ENCODE measurements at regions not wholly inside any gene's neighbourhood (a gene's known extent, or its start where the extent isn't known, plus 50 kb on each side); places are given as distances from the start of the nearest gene placed in this dataset.

DNA sequence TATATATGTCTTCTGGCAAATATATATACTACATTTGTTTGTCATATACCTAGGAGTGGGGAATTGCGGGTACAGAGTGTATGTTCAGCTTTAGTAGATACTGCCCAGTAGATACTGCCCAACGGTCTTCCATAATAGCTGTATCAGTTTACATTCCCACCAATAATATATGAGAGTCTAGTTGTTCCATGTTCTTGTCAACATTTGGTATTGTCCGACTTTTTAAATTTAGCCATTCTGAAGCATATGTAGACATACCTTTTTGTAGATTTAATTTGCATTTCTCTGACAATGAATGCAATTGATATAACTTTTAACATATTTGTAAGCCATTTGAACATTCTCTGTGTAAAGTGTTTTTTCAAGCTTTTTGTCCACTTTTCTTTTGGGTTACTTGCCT, 99.0 kb upstream of the HIVEP3 start:
- TF ChIP-seq, protein P1, sequence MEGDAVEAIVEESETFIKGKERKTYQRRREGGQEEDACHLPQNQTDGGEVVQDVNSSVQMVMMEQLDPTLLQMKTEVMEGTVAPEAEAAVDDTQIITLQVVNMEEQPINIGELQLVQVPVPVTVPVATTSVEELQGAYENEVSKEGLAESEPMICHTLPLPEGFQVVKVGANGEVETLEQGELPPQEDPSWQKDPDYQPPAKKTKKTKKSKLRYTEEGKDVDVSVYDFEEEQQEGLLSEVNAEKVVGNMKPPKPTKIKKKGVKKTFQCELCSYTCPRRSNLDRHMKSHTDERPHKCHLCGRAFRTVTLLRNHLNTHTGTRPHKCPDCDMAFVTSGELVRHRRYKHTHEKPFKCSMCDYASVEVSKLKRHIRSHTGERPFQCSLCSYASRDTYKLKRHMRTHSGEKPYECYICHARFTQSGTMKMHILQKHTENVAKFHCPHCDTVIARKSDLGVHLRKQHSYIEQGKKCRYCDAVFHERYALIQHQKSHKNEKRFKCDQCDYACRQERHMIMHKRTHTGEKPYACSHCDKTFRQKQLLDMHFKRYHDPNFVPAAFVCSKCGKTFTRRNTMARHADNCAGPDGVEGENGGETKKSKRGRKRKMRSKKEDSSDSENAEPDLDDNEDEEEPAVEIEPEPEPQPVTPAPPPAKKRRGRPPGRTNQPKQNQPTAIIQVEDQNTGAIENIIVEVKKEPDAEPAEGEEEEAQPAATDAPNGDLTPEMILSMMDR (IDR thresholded peaks at IDR 0.05): no peak
- no peak for TF ChIP-seq FOXM1 (IDR thresholded peaks at IDR 0.05; ENCODE audit: low read depth)
- TF ChIP-seq, protein P2, sequence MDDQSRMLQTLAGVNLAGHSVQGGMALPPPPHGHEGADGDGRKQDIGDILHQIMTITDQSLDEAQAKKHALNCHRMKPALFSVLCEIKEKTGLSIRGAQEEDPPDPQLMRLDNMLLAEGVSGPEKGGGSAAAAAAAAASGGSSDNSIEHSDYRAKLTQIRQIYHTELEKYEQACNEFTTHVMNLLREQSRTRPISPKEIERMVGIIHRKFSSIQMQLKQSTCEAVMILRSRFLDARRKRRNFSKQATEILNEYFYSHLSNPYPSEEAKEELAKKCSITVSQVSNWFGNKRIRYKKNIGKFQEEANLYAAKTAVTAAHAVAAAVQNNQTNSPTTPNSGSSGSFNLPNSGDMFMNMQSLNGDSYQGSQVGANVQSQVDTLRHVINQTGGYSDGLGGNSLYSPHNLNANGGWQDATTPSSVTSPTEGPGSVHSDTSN (IDR thresholded peaks at IDR 0.05): no peak
- TF ChIP-seq SMC3 (IDR thresholded peaks at IDR 0.05; ENCODE audit: low read depth, low read length): no peak
- TF ChIP-seq NFIC (IDR thresholded peaks at IDR 0.05; ENCODE audit: borderline replicate concordance): no peak
- no peak for TF ChIP-seq POLR2AphosphoS5 (IDR thresholded peaks at IDR 0.05; ENCODE audit: low read depth, low read length)
